H1 (cell line): ENCODE measurements at regions not wholly inside any gene's neighbourhood (a gene's known extent, or its start where the extent isn't known, plus 50 kb on each side); places are given as distances from the start of the nearest gene placed in this dataset.

Experiments
- CTCF ChIA-PET: fragments of 300-600 bp; sonication (Branson Sonifier 250); formaldehyde crosslinking; loops from one replicate; lab custom pipeline; 2021; ENCODE audit not compliant: partially characterized antibody; lab: Charles Lee
- POLR2A ChIA-PET: fragments of 300-600 bp; sonication (Branson Sonifier 250); formaldehyde crosslinking; loops from one replicate; lab custom pipeline; 2021; ENCODE audit warnings: inconsistent platforms; ENCODE audit not compliant: partially characterized antibody; lab: Charles Lee
- DNase-seq, 2 experiments: peaks; one replicate each; pipeline versions ENCODE4 v3.0.0 to v3.0.0-alpha.2; 2010 to 2022; ENCODE audit warnings: low spot score in 2 of 2, low read depth in 1 of 2, mixed read lengths in 1 of 2
- FAIRE-seq: peaks from 2 replicates; lab custom pipeline; 2011; peaks lifted over from hg19 to GRCh38; lab: Jason Lieb, UNC
- H2AFZ ChIP-seq: 2 replicates; pipeline ENCODE4 v1.8.1; 2012; ENCODE audit warnings: low read length, inconsistent platforms
- H2AK5ac ChIP-seq: 2 replicates; pipeline ENCODE4 v1.6.1; 2013; ENCODE audit warnings: low read depth, low read length
- H2BK120ac ChIP-seq: replicated peaks from 2 replicates; pipeline ENCODE3; 2013; ENCODE audit warnings: low read depth, low read length, inconsistent platforms
- H2BK12ac ChIP-seq: 2 replicates; pipeline ENCODE4 v1.6.1; 2013; ENCODE audit warnings: low read depth, low read length
- H2BK15ac ChIP-seq: 2 replicates; pipeline ENCODE4 v1.6.1; 2013; ENCODE audit warnings: low read length
- H2BK20ac ChIP-seq: 2 replicates; pipeline ENCODE4 v1.6.1; 2013; ENCODE audit warnings: low read length
- H2BK5ac ChIP-seq: 2 replicates; pipeline ENCODE4 v1.6.1; 2013; ENCODE audit warnings: low read depth, low read length
- H3K14ac ChIP-seq: 2 replicates; pipeline ENCODE4 v1.6.1; 2013; ENCODE audit warnings: inconsistent platforms; ENCODE audit not compliant: insufficient read length
- H3K18ac ChIP-seq: 2 replicates; pipeline ENCODE4 v1.6.1; 2013; ENCODE audit warnings: low read length; ENCODE audit errors: extremely low read depth
- H3K23ac ChIP-seq: 2 replicates; pipeline ENCODE4 v1.6.1; 2013; ENCODE audit warnings: inconsistent platforms; ENCODE audit not compliant: insufficient read length
- H3K23me2 ChIP-seq: 2 replicates; pipeline ENCODE4 v1.6.1; 2013; ENCODE audit warnings: low read depth, low read length
- H3K27ac ChIP-seq: 2 replicates; pipeline ENCODE4 v1.6.1; 2011; ENCODE audit warnings: low read depth, low read length, inconsistent platforms
- H3K27me3 ChIP-seq, 4 experiments: replicated peaks in 1 of 4; 1 replicate in 1 of 4; 2 replicates in 3 of 4; pipeline versions ENCODE4 v1.6.1 to v1.8.1; 2011 to 2013; ENCODE audit warnings: low read length in 3 of 4, mild to moderate bottlenecking in 3 of 4, inconsistent platforms in 2 of 4, mixed read lengths in 2 of 4, moderate library complexity in 1 of 4; ENCODE audit not compliant: control insufficient read depth in 3 of 4, insufficient read depth in 3 of 4; ENCODE audit errors: extremely low read depth in 1 of 4
- H3K36me3 ChIP-seq, 4 experiments: 2 replicates each; pipeline versions ENCODE4 v1.6.1 to v1.8.1; 2011 to 2013; ENCODE audit warnings: mild to moderate bottlenecking in 4 of 4, low read length in 3 of 4, moderate library complexity in 2 of 4, control low read depth in 1 of 4, inconsistent platforms in 1 of 4; ENCODE audit not compliant: insufficient read depth in 4 of 4, control insufficient read depth in 2 of 4
- H3K4ac ChIP-seq: replicated peaks from 2 replicates; pipeline ENCODE3; 2013; ENCODE audit warnings: low read length, low read depth, mixed read lengths, inconsistent platforms; ENCODE audit not compliant: insufficient read length
- H3K4me1 ChIP-seq, 4 experiments: replicated peaks in 1 of 4; 1 replicate in 1 of 4; 2 replicates in 3 of 4; pipeline versions ENCODE4 v1.6.1 to v1.8.1; 2011 to 2013; ENCODE audit warnings: low read length in 3 of 4, inconsistent platforms in 2 of 4, mixed read lengths in 1 of 4; ENCODE audit not compliant: insufficient read depth in 4 of 4, control insufficient read depth in 3 of 4
- H3K4me2 ChIP-seq, 2 experiments: 2 replicates each; pipeline versions ENCODE4 v1.6.1 to v1.8.1; 2011 to 2013; ENCODE audit warnings: low read depth in 2 of 2, low read length in 2 of 2, control low read depth in 1 of 2, inconsistent platforms in 1 of 2, mild to moderate bottlenecking in 1 of 2; ENCODE audit not compliant: insufficient read depth in 1 of 2
- H3K4me3 ChIP-seq, 4 experiments: fragments of 200-600, 300-600 bp in 1 of 4; sonication (generic), shearing (Covaris generic), sonication (Bioruptor Twin) in 1 of 4; 2 replicates each; pipeline versions ENCODE4 v1.5.1 to v1.8.1; 2011 to 2016; ENCODE audit warnings: low read length in 4 of 4, low read depth in 3 of 4, control low read depth in 2 of 4, inconsistent platforms in 2 of 4, mild to moderate bottlenecking in 2 of 4, mixed read lengths in 1 of 4, moderate library complexity in 1 of 4; ENCODE audit not compliant: insufficient read depth in 2 of 4; ENCODE audit errors: extremely low read depth in 1 of 4
- H3K56ac ChIP-seq: replicated peaks from 2 replicates; pipeline ENCODE3; 2013; ENCODE audit warnings: low read depth, mild to moderate bottlenecking, mixed read lengths, low read length, inconsistent platforms; ENCODE audit not compliant: insufficient read length
- H3K79me1 ChIP-seq: 2 replicates; pipeline ENCODE4 v1.6.1; 2013; ENCODE audit warnings: low read depth, low read length, control low read depth
- H3K79me2 ChIP-seq, 2 experiments: 2 replicates each; pipeline versions ENCODE4 v1.6.1 to v1.8.1; 2012 to 2013; ENCODE audit warnings: low read length in 2 of 2, mild to moderate bottlenecking in 2 of 2, inconsistent platforms in 1 of 2; ENCODE audit not compliant: insufficient read depth in 2 of 2, control insufficient read depth in 1 of 2
- H3K9ac ChIP-seq, 4 experiments: replicated peaks in 1 of 4; 1 replicate in 1 of 4; 2 replicates in 3 of 4; pipeline versions ENCODE4 v1.6.1 to v1.8.1; 2011 to 2013; ENCODE audit warnings: low read depth in 3 of 4, low read length in 3 of 4, control low read depth in 2 of 4, mild to moderate bottlenecking in 2 of 4, moderate library complexity in 2 of 4, inconsistent platforms in 1 of 4; ENCODE audit errors: extremely low read depth in 1 of 4
- H3K9me3 ChIP-seq, 2 experiments: 2 replicates each; pipeline versions ENCODE4 v1.6.1 to v1.8.1; 2012 to 2013; ENCODE audit warnings: mild to moderate bottlenecking in 2 of 2, moderate library complexity in 2 of 2, control low read depth in 1 of 2, inconsistent platforms in 1 of 2, low read depth in 1 of 2, low read length in 1 of 2, mixed read lengths in 1 of 2; ENCODE audit not compliant: insufficient read depth in 2 of 2
- H4K20me1 ChIP-seq, 2 experiments: replicated peaks in 1 of 2; 2 replicates each; pipeline versions ENCODE3 to v1.8.1; 2011 to 2013; ENCODE audit warnings: inconsistent platforms in 2 of 2, low read length in 2 of 2, mild to moderate bottlenecking in 1 of 2; ENCODE audit not compliant: insufficient read depth in 2 of 2, control insufficient read depth in 1 of 2
- H4K5ac ChIP-seq: 2 replicates; pipeline ENCODE4 v1.6.1; 2013; ENCODE audit warnings: low read length, low read depth, mixed read lengths, inconsistent platforms; ENCODE audit not compliant: insufficient read length
- H4K8ac ChIP-seq: 2 replicates; pipeline ENCODE4 v1.8.0; 2013; ENCODE audit warnings: mild to moderate bottlenecking, moderate library complexity, low read length, inconsistent platforms; ENCODE audit not compliant: insufficient read depth; ENCODE audit errors: extremely low read depth
- H4K91ac ChIP-seq: replicated peaks from 2 replicates; pipeline ENCODE3; 2013; ENCODE audit warnings: low read length, mixed read lengths, inconsistent platforms; ENCODE audit not compliant: insufficient read length
- CHD2 ChIP-seq: IDR thresholded peaks from 2 replicates; pipeline ENCODE4 v1.6.1; 2012; ENCODE audit warnings: low read length, improper control_type of control experiment
- CTCF ChIP-seq, 3 experiments: IDR thresholded peaks; 1 replicate in 2 of 3; 2 replicates in 1 of 3; pipeline versions ENCODE4 v1.5.1 to v1.6.1; 2011; ENCODE audit warnings: low read length in 3 of 3, mild to moderate bottlenecking in 3 of 3, inconsistent platforms in 2 of 3, low read depth in 1 of 3, moderate library complexity in 1 of 3; ENCODE audit not compliant: insufficient read depth in 1 of 3; ENCODE audit errors: control extremely low read depth in 1 of 3
- HDAC6 ChIP-seq: IDR thresholded peaks from one replicate; pipeline ENCODE4 v1.7.1; 2012; ENCODE audit warnings: low read depth, mild to moderate bottlenecking, inconsistent platforms, low read length, moderate library complexity
- POLR2A ChIP-seq, 2 experiments: IDR thresholded peaks; 1 replicate in 1 of 2; 2 replicates in 1 of 2; pipeline ENCODE4 v1.6.1; 2011; ENCODE audit warnings: low read depth in 2 of 2, low read length in 2 of 2, mild to moderate bottlenecking in 2 of 2; ENCODE audit errors: control extremely low read depth in 1 of 2
- RBBP5 ChIP-seq: IDR thresholded peaks from 2 replicates; pipeline ENCODE4 v1.7.1; 2012; ENCODE audit warnings: low read depth, mild to moderate bottlenecking, inconsistent platforms, low read length, moderate library complexity, borderline replicate concordance
- TAF1 ChIP-seq: IDR thresholded peaks from 2 replicates; pipeline ENCODE4 v1.6.1; 2011; ENCODE audit warnings: mild to moderate bottlenecking, low read depth, low read length
- TCF12 ChIP-seq: IDR thresholded peaks from 2 replicates; pipeline ENCODE4 v1.6.1; 2011; ENCODE audit warnings: low read depth, mild to moderate bottlenecking, low read length
- YY1 ChIP-seq: IDR thresholded peaks from 2 replicates; pipeline ENCODE4 v1.6.1; 2011; ENCODE audit warnings: low read depth, mild to moderate bottlenecking, low read length
- TF ChIP-seq, protein P1 (sequence below): IDR thresholded peaks from 2 replicates; pipeline ENCODE4 v1.6.1; 2012; ENCODE audit warnings: inconsistent platforms
- TF ChIP-seq, protein P2 (sequence below): IDR thresholded peaks from 2 replicates; pipeline ENCODE4 v1.6.1; 2011; ENCODE audit warnings: low read length, improper control_type of control experiment

GRCh38 chr1:217014066-217014465 lies 290.8 kb upstream of the ESRRG start:
- H2AK5ac ChIP-seq = no peak overlapping the region
- H3K23ac ChIP-seq = no peak overlapping the region
- no peak overlapping the region for H4K8ac ChIP-seq
- no peak overlapping the region for H3K27ac ChIP-seq
- H3K79me2 ChIP-seq = no peaks in the 10 kb centered on the region
- no peak overlapping the region for H4K91ac ChIP-seq
- H3K9ac ChIP-seq = no peak overlapping the region
- no peak overlapping the region for H2BK12ac ChIP-seq
- H2BK120ac ChIP-seq = no peak overlapping the region
- no peak overlapping the region for H2BK5ac ChIP-seq
- no peak overlapping the region for H3K4ac ChIP-seq
- H4K5ac ChIP-seq = no peak overlapping the region
- H3K4me1 ChIP-seq = no peaks in the 10 kb centered on the region
- no peak overlapping the region for H2BK20ac ChIP-seq
- H2BK15ac ChIP-seq = no peak overlapping the region
- no peak overlapping the region for H2AFZ ChIP-seq
- ChIA-PET CTCF (interaction anchor here (1.2 kb wide), 1 partner anchor 703 kb away, joined by 3 read pairs; no protein-coding TSS in a partner anchor), POLR2A (interaction anchor here (0.6 kb wide), 1 partner anchor 85 kb away, joined by 3 read pairs; no protein-coding TSS in a partner anchor)
- no peaks in the 10 kb centered on the region for H4K20me1 ChIP-seq
- no peaks in the 10 kb centered on the region for H3K79me1 ChIP-seq
- DNase-seq = no peak
- TF ChIP-seq POLR2A (IDR thresholded peaks at IDR 0.05; ENCODE audit: control extremely low read depth in 1 of 2, low read depth in 2 of 2, low read length in 2 of 2) (no peak), TCF12 (no peak), CTCF (IDR thresholded peaks at IDR 0.05; ENCODE audit: control extremely low read depth in 1 of 3, insufficient read depth in 1 of 3, low read depth in 1 of 3, low read length in 3 of 3) (no peak), HDAC6 (no peak), YY1 (no peak), CHD2 (no peak), TAF1 (no peak), RBBP5 (no peak)
- TF ChIP-seq, protein P1, sequence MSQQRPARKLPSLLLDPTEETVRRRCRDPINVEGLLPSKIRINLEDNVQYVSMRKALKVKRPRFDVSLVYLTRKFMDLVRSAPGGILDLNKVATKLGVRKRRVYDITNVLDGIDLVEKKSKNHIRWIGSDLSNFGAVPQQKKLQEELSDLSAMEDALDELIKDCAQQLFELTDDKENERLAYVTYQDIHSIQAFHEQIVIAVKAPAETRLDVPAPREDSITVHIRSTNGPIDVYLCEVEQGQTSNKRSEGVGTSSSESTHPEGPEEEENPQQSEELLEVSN = no peak
- TF ChIP-seq, protein P2, sequence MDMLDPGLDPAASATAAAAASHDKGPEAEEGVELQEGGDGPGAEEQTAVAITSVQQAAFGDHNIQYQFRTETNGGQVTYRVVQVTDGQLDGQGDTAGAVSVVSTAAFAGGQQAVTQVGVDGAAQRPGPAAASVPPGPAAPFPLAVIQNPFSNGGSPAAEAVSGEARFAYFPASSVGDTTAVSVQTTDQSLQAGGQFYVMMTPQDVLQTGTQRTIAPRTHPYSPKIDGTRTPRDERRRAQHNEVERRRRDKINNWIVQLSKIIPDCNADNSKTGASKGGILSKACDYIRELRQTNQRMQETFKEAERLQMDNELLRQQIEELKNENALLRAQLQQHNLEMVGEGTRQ = no peak
- no peaks in the 10 kb centered on the region for H3K27me3 ChIP-seq
- no peaks in the 10 kb centered on the region for H3K23me2 ChIP-seq
- H3K9me3 ChIP-seq = no peaks in the 10 kb centered on the region
- no peak overlapping the region for H3K4me3 ChIP-seq
- FAIRE-seq = no peak
- H3K36me3 ChIP-seq = no peaks in the 10 kb centered on the region
- no peak overlapping the region for H3K14ac ChIP-seq
- H3K18ac ChIP-seq = no peak overlapping the region
- no peak overlapping the region for H3K56ac ChIP-seq
- no peak overlapping the region for H3K4me2 ChIP-seq
